ENCODE measurements at regions not wholly inside any gene's neighbourhood (a gene's known extent, or its start where the extent isn't known, plus 50 kb on each side); places are given as distances from the start of the nearest gene placed in this dataset.

GRCh38 chr3:161573136-161573535, 76.5 kb downstream of the OTOL1 start:
- H3K36me3 ChIP-seq (ENCODE audit: control insufficient read depth, insufficient read depth, low read length): no peaks in the 10 kb centered on the region
- H3K4me3 ChIP-seq (ENCODE audit: extremely low read depth, insufficient read depth, low read length, poor library complexity, severe bottlenecking): no peak overlapping the region
- no peak overlapping the region for H3K27ac ChIP-seq (ENCODE audit: low read depth, low read length, severe bottlenecking)
- no CpG with 5 or more reads among the region's 1 CpG for WGBS, 2 experiments (ENCODE audit: insufficient coverage in 2 of 2)
- no peaks in the 10 kb centered on the region for H3K9me3 ChIP-seq (ENCODE audit: control insufficient read depth, low read length)
- H3K4me1 ChIP-seq (ENCODE audit: control insufficient read depth, insufficient read depth, low read length, poor library complexity, severe bottlenecking): no peaks in the 10 kb centered on the region

GRCh38 chr3:161575901-161576300, 79.3 kb downstream of the OTOL1 start:
- WGBS, 2 experiments (ENCODE audit: insufficient coverage in 2 of 2): no CpG with 5 or more reads among the region's 2 CpGs
- H3K4me1 ChIP-seq (ENCODE audit: control insufficient read depth, insufficient read depth, low read length, poor library complexity, severe bottlenecking): no peaks in the 10 kb centered on the region

GRCh38 chr3:161576311-161576710, 79.7 kb downstream of the OTOL1 start:
- WGBS, 2 experiments (ENCODE audit: insufficient coverage in 2 of 2): 83% methylated on average over 1 of the region's 2 CpGs; no CpG with 5 or more reads in 1 of the 2 experiments
- H3K4me3 ChIP-seq (ENCODE audit: extremely low read depth, insufficient read depth, low read length, poor library complexity, severe bottlenecking): no peak overlapping the region
- H3K36me3 ChIP-seq (ENCODE audit: control insufficient read depth, insufficient read depth, low read length): no peaks in the 10 kb centered on the region
- H3K9me3 ChIP-seq (ENCODE audit: control insufficient read depth, low read length): no peaks in the 10 kb centered on the region
- no peak overlapping the region for H3K27ac ChIP-seq (ENCODE audit: low read depth, low read length, severe bottlenecking)
- H3K4me1 ChIP-seq (ENCODE audit: control insufficient read depth, insufficient read depth, low read length, poor library complexity, severe bottlenecking): no peaks in the 10 kb centered on the region

More at GRCh38 chr3:161575901-161576300, 79.3 kb downstream of the OTOL1 start:
- H3K9me3 ChIP-seq (ENCODE audit: control insufficient read depth, low read length): no peaks in the 10 kb centered on the region
- no peaks in the 10 kb centered on the region for H3K36me3 ChIP-seq (ENCODE audit: control insufficient read depth, insufficient read depth, low read length)
- H3K4me3 ChIP-seq (ENCODE audit: extremely low read depth, insufficient read depth, low read length, poor library complexity, severe bottlenecking): no peak overlapping the region
- H3K27ac ChIP-seq (ENCODE audit: low read depth, low read length, severe bottlenecking): no peak overlapping the region

GRCh38 chr3:161576714-161577510, 80.3 kb downstream of the OTOL1 start:
- no peaks in the 10 kb centered on the region for H3K4me1 ChIP-seq (ENCODE audit: control insufficient read depth, insufficient read depth, low read length, poor library complexity, severe bottlenecking)
- H3K36me3 ChIP-seq (ENCODE audit: control insufficient read depth, insufficient read depth, low read length): no peaks in the 10 kb centered on the region
- H3K27ac ChIP-seq (ENCODE audit: low read depth, low read length, severe bottlenecking): no peak overlapping the region
- no peak overlapping the region for H3K4me3 ChIP-seq (ENCODE audit: extremely low read depth, insufficient read depth, low read length, poor library complexity, severe bottlenecking)
- 94 to 100% methylated on average over 3 to 6 of the region's 9 CpGs for WGBS, 2 experiments (ENCODE audit: insufficient coverage in 2 of 2)
- H3K9me3 ChIP-seq (ENCODE audit: control insufficient read depth, low read length): no peaks in the 10 kb centered on the region

- no peaks in the 10 kb centered on the region for H3K36me3 ChIP-seq (ENCODE audit: control insufficient read depth, insufficient read depth, low read length)
- no peaks in the 10 kb centered on the region for H3K4me1 ChIP-seq (ENCODE audit: control insufficient read depth, insufficient read depth, low read length, poor library complexity, severe bottlenecking)
- no CpG with 5 or more reads among the region's 1 CpG for WGBS, 2 experiments (ENCODE audit: insufficient coverage in 2 of 2)
- H3K4me3 ChIP-seq (ENCODE audit: extremely low read depth, insufficient read depth, low read length, poor library complexity, severe bottlenecking): no peak overlapping the region
- H3K9me3 ChIP-seq (ENCODE audit: control insufficient read depth, low read length): no peaks in the 10 kb centered on the region
- no peak overlapping the region for H3K27ac ChIP-seq (ENCODE audit: low read depth, low read length, severe bottlenecking)
Observed at GRCh38 chr3:161577662-161578061, 81.1 kb downstream of the OTOL1 start.

- Histone ChIP-seq H3K4me1 (ENCODE audit: control insufficient read depth, insufficient read depth, low read length, poor library complexity, severe bottlenecking) (no peaks in the 10 kb centered on the region), H3K4me3 (ENCODE audit: extremely low read depth, insufficient read depth, low read length, poor library complexity, severe bottlenecking) (no peak overlapping the region)
- 93 to 94% methylated on average over 3 to 6 of the region's 9 CpGs for WGBS, 2 experiments (ENCODE audit: insufficient coverage in 2 of 2)
Observed at GRCh38 chr3:161579395-161580126, 83.0 kb downstream of the OTOL1 start.

GRCh38 chr3:161585922-161586321, 89.3 kb downstream of the OTOL1 start:
- Histone ChIP-seq H3K4me1 (ENCODE audit: control insufficient read depth, insufficient read depth, low read length, poor library complexity, severe bottlenecking) (no peaks in the 10 kb centered on the region), H3K9me3 (ENCODE audit: control insufficient read depth, low read length) (peaks cover 8% of the 10 kb centered on the region), H3K36me3 (ENCODE audit: control insufficient read depth, insufficient read depth, low read length) (no peaks in the 10 kb centered on the region), H3K27ac (ENCODE audit: low read depth, low read length, severe bottlenecking) (no peak overlapping the region), H3K4me3 (ENCODE audit: extremely low read depth, insufficient read depth, low read length, poor library complexity, severe bottlenecking) (no peak overlapping the region)

More at GRCh38 chr3:161579395-161580126, 83.0 kb downstream of the OTOL1 start:
- Histone ChIP-seq H3K9me3 (ENCODE audit: control insufficient read depth, low read length) (no peaks in the 10 kb centered on the region), H3K27ac (ENCODE audit: low read depth, low read length, severe bottlenecking) (no peak overlapping the region), H3K36me3 (ENCODE audit: control insufficient read depth, insufficient read depth, low read length) (no peaks in the 10 kb centered on the region)

- Histone ChIP-seq H3K4me3 (ENCODE audit: extremely low read depth, insufficient read depth, low read length, poor library complexity, severe bottlenecking) (no peak overlapping the region), H3K36me3 (ENCODE audit: control insufficient read depth, insufficient read depth, low read length) (no peaks in the 10 kb centered on the region), H3K4me1 (ENCODE audit: control insufficient read depth, insufficient read depth, low read length, poor library complexity, severe bottlenecking) (no peaks in the 10 kb centered on the region), H3K27ac (ENCODE audit: low read depth, low read length, severe bottlenecking) (no peak overlapping the region), H3K9me3 (ENCODE audit: control insufficient read depth, low read length) (peaks cover 8% of the 10 kb centered on the region)
Observed at GRCh38 chr3:161586556-161587235, 90.1 kb downstream of the OTOL1 start.

GRCh38 chr3:161598639-161599038, 102.0 kb downstream of the OTOL1 start:
- Histone ChIP-seq H3K27ac (ENCODE audit: low read depth, low read length, severe bottlenecking) (no peak overlapping the region), H3K9me3 (ENCODE audit: control insufficient read depth, low read length) (no peaks in the 10 kb centered on the region), H3K36me3 (ENCODE audit: control insufficient read depth, insufficient read depth, low read length) (no peaks in the 10 kb centered on the region), H3K4me1 (ENCODE audit: control insufficient read depth, insufficient read depth, low read length, poor library complexity, severe bottlenecking) (no peaks in the 10 kb centered on the region), H3K4me3 (ENCODE audit: extremely low read depth, insufficient read depth, low read length, poor library complexity, severe bottlenecking) (no peak overlapping the region)
- WGBS, 2 experiments (ENCODE audit: insufficient coverage in 2 of 2): 92% methylated on average over 2 of the region's 2 CpGs; no CpG with 5 or more reads in 1 of the 2 experiments

- no peaks in the 10 kb centered on the region for H3K4me1 ChIP-seq (ENCODE audit: control insufficient read depth, insufficient read depth, low read length, poor library complexity, severe bottlenecking)
- no CpG with 5 or more reads among the region's 1 CpG for WGBS, 2 experiments (ENCODE audit: insufficient coverage in 2 of 2)
- no peak overlapping the region for H3K4me3 ChIP-seq (ENCODE audit: extremely low read depth, insufficient read depth, low read length, poor library complexity, severe bottlenecking)
- no peak overlapping the region for H3K27ac ChIP-seq (ENCODE audit: low read depth, low read length, severe bottlenecking)
- H3K36me3 ChIP-seq (ENCODE audit: control insufficient read depth, insufficient read depth, low read length): no peaks in the 10 kb centered on the region
- no peaks in the 10 kb centered on the region for H3K9me3 ChIP-seq (ENCODE audit: control insufficient read depth, low read length)
Observed at GRCh38 chr3:161599697-161600096, 103.1 kb downstream of the OTOL1 start.
